Endothelial cell of umbilical vein (primary cell): ENCODE measurements at regions not wholly inside any gene's neighbourhood (a gene's known extent, or its start where the extent isn't known, plus 50 kb on each side); places are given as distances from the start of the nearest gene placed in this dataset.

ENCODE experiments used
- BruUV-seq: library from RNA; stranded (reverse); fragments of 400-500 nt; replicated peaks from 2 replicates; lab custom pipeline; 2021; lab: Mats Ljungman, UMichigan
- CTCF ChIA-PET: fragments of 300-600, 350-600 bp; sonication (Branson Sonifier 250); formaldehyde crosslinking; loops from one replicate; lab custom pipeline; 2021; ENCODE audit warnings: antibody characterized with exemption, inconsistent platforms; lab: Charles Lee
- POLR2A ChIA-PET: fragments of 300-600, 350-600 bp; sonication (Branson Sonifier 250); formaldehyde crosslinking; loops from one replicate; lab custom pipeline; 2021; ENCODE audit warnings: antibody characterized with exemption, inconsistent platforms; lab: Charles Lee
- DNase-seq: peaks from one replicate; pipeline ENCODE4 v3.0.0-alpha.2; 2011; ENCODE audit warnings: low read depth, low spot score
- FAIRE-seq: peaks from 2 replicates; lab custom pipeline; 2011; peaks lifted over from hg19 to GRCh38; lab: Jason Lieb, UNC
- H2AFZ ChIP-seq: 2 replicates; pipeline ENCODE4 v1.6.0; 2012; ENCODE audit warnings: low read depth, low read length, control low read depth, inconsistent platforms
- H3K27ac ChIP-seq: 2 replicates; pipeline ENCODE4 v1.5.1; 2011; ENCODE audit warnings: low read depth, mild to moderate bottlenecking, control low read depth, low read length, moderate library complexity; ENCODE audit not compliant: insufficient read depth
- H3K27me3 ChIP-seq, 2 experiments: 2 replicates each; pipeline versions ENCODE4 v1.6.0 to v1.6.1; 2011; ENCODE audit warnings: low read length in 2 of 2, mixed read lengths in 1 of 2; ENCODE audit not compliant: control insufficient read depth in 2 of 2, insufficient read depth in 2 of 2
- H3K36me3 ChIP-seq, 2 experiments: 2 replicates in 1 of 2; 3 replicates in 1 of 2; pipeline ENCODE4 v1.5.1; 2011; ENCODE audit warnings: low read length in 2 of 2, mild to moderate bottlenecking in 1 of 2, moderate library complexity in 1 of 2; ENCODE audit not compliant: control insufficient read depth in 2 of 2, insufficient read depth in 2 of 2; ENCODE audit errors: extremely low read depth in 1 of 2
- H3K4me1 ChIP-seq: 3 replicates; pipeline ENCODE4 v1.5.1; 2011; ENCODE audit warnings: mild to moderate bottlenecking, low read length; ENCODE audit not compliant: control insufficient read depth, insufficient read depth; ENCODE audit errors: extremely low read depth
- H3K4me2 ChIP-seq: 2 replicates; pipeline ENCODE4 v1.6.1; 2011; ENCODE audit warnings: low read length, control low read depth, mixed read lengths; ENCODE audit not compliant: insufficient read depth
- H3K4me3 ChIP-seq, 3 experiments: fragments of 200-600 bp in 1 of 3; sonication (generic), shearing (Covaris generic) in 1 of 3; replicated peaks in 1 of 3; 2 replicates each; pipeline ENCODE4 v1.5.1; 2011 to 2016; ENCODE audit warnings: control low read depth in 3 of 3, low read length in 3 of 3, mild to moderate bottlenecking in 2 of 3, inconsistent platforms in 1 of 3, low read depth in 1 of 3, moderate library complexity in 1 of 3; ENCODE audit not compliant: insufficient read depth in 1 of 3
- H3K79me2 ChIP-seq: 2 replicates; pipeline ENCODE4 v1.6.0; 2012; ENCODE audit warnings: low read length, inconsistent platforms; ENCODE audit not compliant: control insufficient read depth, insufficient read depth
- H3K9ac ChIP-seq: replicated peaks from 2 replicates; pipeline ENCODE3; 2011; ENCODE audit warnings: low read length, control low read depth; ENCODE audit not compliant: insufficient read depth; ENCODE audit errors: extremely low read depth
- H3K9me1 ChIP-seq: replicated peaks from 3 replicates; pipeline ENCODE4 v1.6.0; 2011; ENCODE audit warnings: mild to moderate bottlenecking, low read length; ENCODE audit not compliant: control insufficient read depth, insufficient read depth; ENCODE audit errors: extremely low read depth
- H3K9me3 ChIP-seq: replicated peaks from 2 replicates; pipeline ENCODE4 v1.5.1; 2012; ENCODE audit warnings: low read length, inconsistent platforms; ENCODE audit not compliant: control insufficient read depth, insufficient read depth
- H4K20me1 ChIP-seq: replicated peaks from 2 replicates; pipeline ENCODE3; 2011; ENCODE audit warnings: mild to moderate bottlenecking, low read length; ENCODE audit not compliant: control insufficient read depth, insufficient read depth; ENCODE audit errors: extremely low read depth
- CTCF ChIP-seq, 2 donors: IDR thresholded peaks; 1 replicate in 1 of 2; 2 replicates in 1 of 2; pipeline ENCODE4 v1.5.1; 2011; ENCODE audit warnings: low read length in 2 of 2, mild to moderate bottlenecking in 2 of 2, moderate library complexity in 2 of 2, control low read depth in 1 of 2, inconsistent platforms in 1 of 2, low read depth in 1 of 2; ENCODE audit not compliant: insufficient read depth in 1 of 2; ENCODE audit errors: extremely low read depth in 1 of 2
- EZH2 ChIP-seq: IDR thresholded peaks from 2 replicates; pipeline ENCODE4 v1.6.1; 2012; ENCODE audit warnings: borderline replicate concordance, low read depth, mild to moderate bottlenecking, moderate library complexity, low read length, inconsistent platforms; ENCODE audit not compliant: severe bottlenecking
- FOS ChIP-seq: IDR thresholded peaks from 2 replicates; pipeline ENCODE4 v1.6.1; 2011; ENCODE audit warnings: mild to moderate bottlenecking, low read length, moderate library complexity, borderline replicate concordance; ENCODE audit not compliant: insufficient read depth
- GATA2 ChIP-seq: IDR thresholded peaks from 2 replicates; pipeline ENCODE4 v1.7.0; 2011; ENCODE audit warnings: low read depth, mild to moderate bottlenecking, moderate library complexity, mixed read lengths, low read length; ENCODE audit not compliant: insufficient read length, insufficient read depth
- JUN ChIP-seq: IDR thresholded peaks from 2 replicates; pipeline ENCODE4 v1.6.1; 2011; ENCODE audit warnings: borderline replicate concordance, low read depth; ENCODE audit not compliant: insufficient read length, insufficient read depth
- MAX ChIP-seq: IDR thresholded peaks from 2 replicates; pipeline ENCODE4 v1.6.1; 2011; ENCODE audit not compliant: insufficient read depth, insufficient read length
- MYC ChIP-seq: IDR thresholded peaks from one replicate; pipeline ENCODE4 v1.6.1; 2011; ENCODE audit warnings: mild to moderate bottlenecking, low read depth, low read length
- POLR2A ChIP-seq: IDR thresholded peaks from 2 replicates; pipeline ENCODE4 v1.6.1; 2012; ENCODE audit warnings: low read depth, mild to moderate bottlenecking, control low read depth, low read length
- POLR2AphosphoS5 ChIP-seq: IDR thresholded peaks from 2 replicates; pipeline ENCODE4 v1.6.1; 2012; ENCODE audit warnings: low read depth, mild to moderate bottlenecking, control low read depth, low read length, moderate library complexity; ENCODE audit not compliant: insufficient read depth
- dilution Hi-C: fragments of 300-500 bp; cut with MboI; formaldehyde crosslinking; loops from one replicate; pipeline ENCODE4 v1.15.0; 2019; ENCODE audit warnings: low sequenced_read_pairs; ENCODE audit not compliant: extremely low pct_ligation_motif_present
- intact Hi-C: fragments of 100-400 bp; cut with micrococcal nuclease; formaldehyde crosslinking; loops from one replicate; pipeline ENCODE4 v1.10.0; 2022

- no TSS peak for BruUV-seq
- no peaks in the 10 kb centered on the region for H3K9me3 ChIP-seq
These were observed 104.2 kb upstream of the MYCN start for GRCh38 chr2:15835991-15836688.

More at GRCh38 chr2:15835991-15836688, 104.2 kb upstream of the MYCN start:
- H4K20me1 ChIP-seq = no peaks in the 10 kb centered on the region
- H3K4me3 ChIP-seq = no peak overlapping the region
- DNase-seq (no peak), FAIRE-seq (no peak)
- H3K36me3 ChIP-seq = no peaks in the 10 kb centered on the region
- POLR2A ChIA-PET = no interaction called here
- no peak overlapping the region for H2AFZ ChIP-seq
- CTCF ChIA-PET = no interaction called here
- no peak overlapping the region for H3K27ac ChIP-seq
- H3K4me2 ChIP-seq = no peak overlapping the region
- TF ChIP-seq EZH2 (no peak), MYC (no peak), GATA2 (no peak), MAX (no peak), JUN (no peak), CTCF (IDR thresholded peaks at IDR 0.05; ENCODE audit: extremely low read depth in 1 of 2, insufficient read depth in 1 of 2, low read depth in 1 of 2, low read length in 2 of 2) (no peak), POLR2A (no peak), POLR2AphosphoS5 (no peak), FOS (no peak)
- no peaks in the 10 kb centered on the region for H3K79me2 ChIP-seq
- no peak overlapping the region for H3K9ac ChIP-seq
- H3K9me1 ChIP-seq = no peaks in the 10 kb centered on the region
- intact Hi-C loops = no loop called here
- no peaks in the 10 kb centered on the region for H3K4me1 ChIP-seq
- H3K27me3 ChIP-seq = no peaks in the 10 kb centered on the region
- dilution Hi-C loops = no loop called here
